HL-60 (cell line): ENCODE measurements at regions not wholly inside any gene's neighbourhood (a gene's known extent, or its start where the extent isn't known, plus 50 kb on each side); places are given as distances from the start of the nearest gene placed in this dataset.

Experiments
- DNase-seq, 2 experiments: peaks; one replicate each; pipeline ENCODE4 v3.0.0-alpha.2; 2010 to 2020; ENCODE audit warnings: low read depth in 1 of 2, low spot score in 1 of 2
- H3K27ac ChIP-seq: fragments of 250-450 bp; sonication (Bioruptor Pico); replicated peaks from 2 replicates; pipeline ENCODE4 v1.5.1; 2020; ENCODE audit warnings: mild to moderate bottlenecking, moderate library complexity
- H3K27me3 ChIP-seq: fragments of 250-450 bp; sonication (Bioruptor Pico); 2 replicates; pipeline ENCODE4 v1.5.1; 2021; ENCODE audit warnings: mild to moderate bottlenecking, moderate library complexity; ENCODE audit not compliant: insufficient read depth, poor library complexity, severe bottlenecking
- H3K4me3 ChIP-seq: replicated peaks from 2 replicates; pipeline ENCODE4 v1.5.1; 2011; ENCODE audit warnings: mild to moderate bottlenecking, control low read depth, low read length; ENCODE audit not compliant: insufficient read depth
- CTCF ChIP-seq: IDR thresholded peaks from one replicate; pipeline ENCODE4 v1.5.1; 2011; ENCODE audit warnings: low read length, control low read depth, inconsistent platforms; ENCODE audit not compliant: insufficient read depth
- GABPA ChIP-seq: IDR thresholded peaks from 2 replicates; pipeline ENCODE4 v1.6.1; 2012; ENCODE audit warnings: low read depth
- POLR2AphosphoS5 ChIP-seq: IDR thresholded peaks from 2 replicates; pipeline ENCODE4 v1.6.1; 2012; ENCODE audit warnings: low read depth
- REST ChIP-seq: IDR thresholded peaks from 2 replicates; pipeline ENCODE4 v1.6.1; 2012; ENCODE audit warnings: low read depth; ENCODE audit not compliant: insufficient replicate concordance
- SPI1 ChIP-seq: IDR thresholded peaks from 2 replicates; pipeline ENCODE4 v1.6.1; 2012; ENCODE audit warnings: low read depth, mild to moderate bottlenecking, borderline replicate concordance

- DNase-seq, result no peak
- Histone ChIP-seq H3K27me3 (no peaks in the 10 kb centered on the region), H3K27ac (no peak overlapping the region), H3K4me3 (no peak overlapping the region)
- TF ChIP-seq CTCF (no peak), GABPA (no peak), POLR2AphosphoS5 (no peak), SPI1 (no peak), REST (no peak)
Observed at GRCh38 chr16:52924162-52924561, 128.5 kb downstream of the CHD9NB start.

- TF ChIP-seq POLR2AphosphoS5 (no peak), SPI1 (peak; percentile 69)
- Histone ChIP-seq H3K27ac (no peak overlapping the region), H3K4me3 (no peak overlapping the region), H3K27me3 (no peaks in the 10 kb centered on the region)
- no peak for DNase-seq
Observed at GRCh38 chr16:52921104-52921503, 131.6 kb downstream of the CHD9NB start.

- Histone ChIP-seq H3K27me3 (no peaks in the 10 kb centered on the region), H3K27ac (no peak overlapping the region), H3K4me3 (no peak overlapping the region)
- DNase-seq, result no peak
- no peak for TF ChIP-seq GABPA
- no peak for TF ChIP-seq POLR2AphosphoS5
- no peak for TF ChIP-seq CTCF
- no peak for TF ChIP-seq REST
- no peak for TF ChIP-seq SPI1
Observed at GRCh38 chr16:52920331-52920730, 132.4 kb downstream of the CHD9NB start.

GRCh38 chr16:52914428-52914827 is 138.3 kb downstream of the CHD9NB start:
- DNase-seq, result no peak
- Histone ChIP-seq H3K27me3 (no peaks in the 10 kb centered on the region), H3K27ac (no peak overlapping the region), H3K4me3 (no peak overlapping the region)
- no peak for TF ChIP-seq GABPA
- no peak for TF ChIP-seq SPI1
- TF ChIP-seq CTCF, result no peak
- TF ChIP-seq REST, result no peak
- TF ChIP-seq POLR2AphosphoS5, result no peak
